Cardiac muscle cell (in vitro differentiated cells and primary cell): ENCODE measurements at regions not wholly inside any gene's neighbourhood (a gene's known extent, or its start where the extent isn't known, plus 50 kb on each side); places are given as distances from the start of the nearest gene placed in this dataset.
"Not testable (repeated sequence)": the region's sequence is repeated elsewhere in the genome, so short reads cannot be mapped to it uniquely, and the experiment has no call there.

Source experiments
- DNase-seq, 2 donors: peaks; one replicate each; pipeline versions ENCODE4 v3.0.0 to v3.0.0-alpha.2; 2010 to 2017; ENCODE audit warnings: low read depth in 1 of 2, low spot score in 1 of 2
- H3K27ac ChIP-seq: fragments of 200-600 bp; sonication (generic); 2 replicates; pipeline ENCODE4 v1.5.1; 2016
- H3K27me3 ChIP-seq: fragments of 200-600 bp; sonication (generic); 2 replicates; pipeline ENCODE4 v1.6.0; 2016; ENCODE audit warnings: control low read depth
- H3K36me3 ChIP-seq: fragments of 200-600 bp; sonication (generic); 2 replicates; pipeline ENCODE4 v1.5.1; 2016; ENCODE audit warnings: control low read depth
- H3K4me1 ChIP-seq: fragments of 200-600 bp; sonication (generic); 2 replicates; pipeline ENCODE4 v1.8.1; 2017; ENCODE audit warnings: low read depth, mild to moderate bottlenecking, mixed run types
- H3K4me3 ChIP-seq: fragments of 200-600 bp; sonication (generic); 2 replicates; pipeline ENCODE4 v1.5.1; 2016; ENCODE audit warnings: mild to moderate bottlenecking
- H3K9me3 ChIP-seq: fragments of 200-600 bp; sonication (generic); 2 replicates; pipeline ENCODE4 v1.5.1; 2017; ENCODE audit warnings: low read depth, mild to moderate bottlenecking, control low read depth
- CTCF ChIP-seq: IDR thresholded peaks from 2 replicates; pipeline ENCODE4 v1.5.1; 2012; ENCODE audit warnings: low read depth, mild to moderate bottlenecking, low read length

- Histone ChIP-seq H3K4me3 (no peak overlapping the region), H3K36me3 (no peaks in the 10 kb centered on the region), H3K9me3 (no peaks in the 10 kb centered on the region), H3K27me3 (no peaks in the 10 kb centered on the region), H3K4me1 (no peaks in the 10 kb centered on the region), H3K27ac (no peak overlapping the region)
- DNase-seq, result no peak
- TF ChIP-seq CTCF, result no peak
Observed at GRCh38 chr10:21385996-21386585, 139.4 kb downstream of the SKIDA1 start.

GRCh38 chr10:21385536-21385935 is 139.9 kb downstream of the SKIDA1 start:
- H3K27ac ChIP-seq, result no peak overlapping the region
- no peak for DNase-seq
- no peak overlapping the region for H3K4me3 ChIP-seq
- no peaks in the 10 kb centered on the region for H3K9me3 ChIP-seq
- H3K36me3 ChIP-seq, result no peaks in the 10 kb centered on the region
- H3K27me3 ChIP-seq, result no peaks in the 10 kb centered on the region
- no peaks in the 10 kb centered on the region for H3K4me1 ChIP-seq
- no peak for TF ChIP-seq CTCF

- no peak for DNase-seq
- Histone ChIP-seq H3K9me3 (no peaks in the 10 kb centered on the region), H3K27ac (no peak overlapping the region), H3K36me3 (no peaks in the 10 kb centered on the region), H3K4me3 (no peak overlapping the region), H3K4me1 (no peaks in the 10 kb centered on the region), H3K27me3 (no peaks in the 10 kb centered on the region)
- TF ChIP-seq CTCF, result no peak
Observed at GRCh38 chr10:21379143-21379542, 146.3 kb downstream of the SKIDA1 start.

GRCh38 chr10:21375274-21375673 is 150.2 kb downstream of the SKIDA1 start:
- H3K27me3 ChIP-seq, H3K27ac ChIP-seq: not testable (repeated sequence)

GRCh38 chr10:21373881-21374280 is 151.6 kb downstream of the SKIDA1 start:
- not testable (repeated sequence) for DNase-seq

More at GRCh38 chr10:21375274-21375673, 150.2 kb downstream of the SKIDA1 start:
- not testable (repeated sequence) for H3K4me3 ChIP-seq, H3K4me1 ChIP-seq, DNase-seq, H3K36me3 ChIP-seq, H3K9me3 ChIP-seq

GRCh38 chr10:21372651-21373410 is 152.7 kb downstream of the SKIDA1 start:
- H3K4me3 ChIP-seq, result no peak overlapping the region
- no peak for TF ChIP-seq CTCF
- H3K4me1 ChIP-seq, result peaks cover 21% of the 10 kb centered on the region
- H3K36me3 ChIP-seq, result no peaks in the 10 kb centered on the region
- H3K9me3 ChIP-seq, result no peaks in the 10 kb centered on the region
- H3K27me3 ChIP-seq, result no peaks in the 10 kb centered on the region
- peak; percentile 35 to 96 for DNase-seq
- H3K27ac ChIP-seq, result peak overlapping the region; percentile 11

More at GRCh38 chr10:21373881-21374280, 151.6 kb downstream of the SKIDA1 start:
- peaks cover 21% of the 10 kb centered on the region for H3K4me1 ChIP-seq
- not testable (repeated sequence) for H3K4me3 ChIP-seq, H3K36me3 ChIP-seq, H3K9me3 ChIP-seq, H3K27ac ChIP-seq, H3K27me3 ChIP-seq
